ENCODE measurements at regions not wholly inside any gene's neighbourhood (a gene's known extent, or its start where the extent isn't known, plus 50 kb on each side); places are given as distances from the start of the nearest gene placed in this dataset.

- 53 to 66% methylated on average over 5 of the region's 5 CpGs for WGBS, 2 donors
Measured at GRCh38 chr14:53328841-53329240, 175.7 kb upstream of the DDHD1 start.

GRCh38 chr14:53327716-53328115, 174.6 kb upstream of the DDHD1 start:
- Histone ChIP-seq H3K36me3 (no peaks in the 10 kb centered on the region), H3K27me3 (no peaks in the 10 kb centered on the region), H3K4me1 (no peaks in the 10 kb centered on the region), H3K4me3 (replicated peaks in 1 of 3) (no peak overlapping the region), H3K27ac (no peak overlapping the region), H3K9me3 (no peaks in the 10 kb centered on the region)
- DNase-seq = no peak
- 73 to 89% methylated on average over 1 of the region's 1 CpG for WGBS, 2 donors
- intact Hi-C loops (cut with DNase I) = no loop called here
- TF ChIP-seq POLR2A (IDR thresholded peaks at IDR 0.05) = no peak
- no peak for TF ChIP-seq CTCF (IDR thresholded peaks at IDR 0.05)

More at GRCh38 chr14:53328841-53329240, 175.7 kb upstream of the DDHD1 start:
- H3K4me1 ChIP-seq = no peaks in the 10 kb centered on the region
- DNase-seq = no peak
- H3K27me3 ChIP-seq = no peaks in the 10 kb centered on the region
- intact Hi-C loops (cut with DNase I) = no loop called here
- H3K36me3 ChIP-seq = no peaks in the 10 kb centered on the region
- H3K9me3 ChIP-seq = no peaks in the 10 kb centered on the region
- no peak for TF ChIP-seq CTCF (IDR thresholded peaks at IDR 0.05)
- no peak for TF ChIP-seq POLR2A (IDR thresholded peaks at IDR 0.05)
- no peak overlapping the region for H3K4me3 ChIP-seq (replicated peaks in 1 of 3)
- no peak overlapping the region for H3K27ac ChIP-seq

- H3K27me3 ChIP-seq = no peaks in the 10 kb centered on the region
- no peak for DNase-seq
- intact Hi-C loops (cut with DNase I) = no loop called here
- no peak overlapping the region for H3K4me3 ChIP-seq (replicated peaks in 1 of 3)
- no peak overlapping the region for H3K27ac ChIP-seq
- no peaks in the 10 kb centered on the region for H3K9me3 ChIP-seq
- TF ChIP-seq POLR2A (IDR thresholded peaks at IDR 0.05) = no peak
- peak in 2 of 6 experiments; percentile 16 to 20 for TF ChIP-seq CTCF (IDR thresholded peaks at IDR 0.05)
- no peaks in the 10 kb centered on the region for H3K4me1 ChIP-seq
- H3K36me3 ChIP-seq = no peaks in the 10 kb centered on the region
Measured at GRCh38 chr14:53325176-53325806, 172.2 kb upstream of the DDHD1 start.

GRCh38 chr14:53316504-53316903, 163.4 kb upstream of the DDHD1 start:
- no peak for DNase-seq
- Histone ChIP-seq H3K27ac (no peak overlapping the region), H3K4me1 (peaks cover 0 to 6% of the 10 kb centered on the region in 2 donors), H3K27me3 (no peaks in the 10 kb centered on the region), H3K9me3 (no peaks in the 10 kb centered on the region), H3K4me3 (replicated peaks in 1 of 3) (no peak overlapping the region), H3K36me3 (no peaks in the 10 kb centered on the region)
- WGBS, 2 donors = 55 to 70% methylated on average over 5 of the region's 5 CpGs
- no peak for TF ChIP-seq CTCF (IDR thresholded peaks at IDR 0.05)
- no peak for TF ChIP-seq POLR2A (IDR thresholded peaks at IDR 0.05)
- intact Hi-C loops (cut with DNase I) = no loop called here

GRCh38 chr14:53310412-53310811, 157.3 kb upstream of the DDHD1 start:
- 97 to 98% methylated on average over 2 of the region's 2 CpGs for WGBS, 2 donors
- intact Hi-C loops (cut with DNase I) = no loop called here
- no peaks in the 10 kb centered on the region for H3K4me1 ChIP-seq
- no peaks in the 10 kb centered on the region for H3K9me3 ChIP-seq
- no peak for DNase-seq
- TF ChIP-seq POLR2A (IDR thresholded peaks at IDR 0.05) = no peak
- TF ChIP-seq CTCF (IDR thresholded peaks at IDR 0.05) = no peak
- no peak overlapping the region for H3K27ac ChIP-seq
- no peaks in the 10 kb centered on the region for H3K36me3 ChIP-seq
- H3K27me3 ChIP-seq = no peaks in the 10 kb centered on the region
- no peak overlapping the region for H3K4me3 ChIP-seq (replicated peaks in 1 of 3)

All from thyroid gland (tissue), 4 donors.